ENCODE measurements at regions not wholly inside any gene's neighbourhood (a gene's known extent, or its start where the extent isn't known, plus 50 kb on each side); places are given as distances from the start of the nearest gene placed in this dataset.

DNA sequence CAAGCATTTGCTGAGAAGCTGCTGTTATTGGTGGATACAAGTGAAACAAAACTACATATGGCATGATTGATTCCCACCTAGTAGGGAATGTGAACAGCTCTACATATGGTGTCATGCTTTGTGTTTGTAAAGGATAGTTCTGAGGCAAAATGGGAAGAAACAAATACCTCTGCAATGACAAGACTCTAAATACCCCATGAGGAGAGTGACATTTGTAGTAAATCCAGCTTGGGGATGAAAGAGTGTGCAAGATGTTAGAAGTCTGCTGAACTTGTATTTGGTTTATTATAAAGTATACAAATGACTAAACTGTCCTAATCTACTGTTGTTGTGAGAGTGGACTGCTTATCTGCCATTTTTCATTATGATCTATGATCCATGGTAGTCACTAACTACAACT, 120.8 kb upstream of the HS3ST1 start:
- DNase-seq: no peak

DNA sequence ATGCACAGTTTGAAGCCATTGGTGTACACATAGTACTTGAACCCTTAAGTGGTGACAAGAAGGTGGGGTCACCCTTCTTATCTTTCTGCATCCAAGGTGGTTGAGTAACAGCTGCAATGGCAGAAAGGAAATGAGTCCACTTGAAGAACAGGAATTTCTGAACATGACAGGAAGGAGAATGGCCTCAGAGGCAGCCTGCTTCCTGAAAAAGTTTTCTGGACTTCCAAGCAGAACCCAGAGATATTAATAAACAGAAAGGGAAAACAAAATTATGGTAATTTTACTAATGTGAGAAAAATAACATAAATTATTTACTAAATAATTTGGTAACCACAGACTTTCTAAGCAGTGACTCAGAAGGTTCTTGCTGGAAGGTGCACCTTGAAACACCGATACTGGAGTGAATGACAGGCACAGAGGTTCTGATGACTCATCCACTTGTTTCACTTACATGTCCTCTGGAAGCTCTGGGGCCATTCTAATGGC, 119.9 kb upstream of the HS3ST1 start:
- DNase-seq: peak; percentile 3

DNA sequence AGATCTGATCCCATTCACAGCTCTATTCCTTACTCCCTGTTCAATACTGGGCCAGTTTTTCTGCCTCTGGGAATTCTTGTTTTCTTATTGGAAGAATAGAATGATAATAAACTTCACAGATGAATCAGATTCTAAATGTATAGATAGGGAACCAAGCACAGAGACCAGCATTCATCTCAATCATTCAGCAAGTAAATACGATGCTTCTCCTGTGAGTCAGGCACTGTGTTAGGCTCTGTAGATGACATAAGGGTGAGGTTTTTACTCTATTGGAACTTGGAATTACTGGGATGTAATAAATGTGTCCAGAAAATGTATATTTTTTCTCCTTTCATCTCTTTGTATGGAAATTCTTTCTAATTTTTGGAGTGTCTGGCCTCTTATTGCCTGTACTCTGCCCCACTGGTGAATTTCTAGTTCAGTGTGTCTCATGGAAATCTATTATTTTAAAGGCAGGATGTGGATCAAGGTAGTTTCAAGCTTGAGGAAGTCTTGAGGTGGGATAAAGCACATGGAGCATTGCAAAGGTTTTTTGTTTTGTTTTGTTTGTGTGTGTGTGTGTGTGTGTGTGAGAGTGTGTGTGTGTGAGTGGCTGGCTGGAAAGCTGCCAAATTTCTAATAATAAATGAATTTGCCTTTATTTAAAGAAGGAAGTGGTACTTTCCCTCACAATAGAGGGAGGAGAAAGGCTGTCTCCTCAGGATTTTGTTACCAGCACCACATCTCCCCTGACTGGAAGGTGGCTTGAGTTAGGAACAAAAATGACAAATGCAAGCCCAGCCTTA, 117.9 kb upstream of the HS3ST1 start:
- no peak for DNase-seq

DNA sequence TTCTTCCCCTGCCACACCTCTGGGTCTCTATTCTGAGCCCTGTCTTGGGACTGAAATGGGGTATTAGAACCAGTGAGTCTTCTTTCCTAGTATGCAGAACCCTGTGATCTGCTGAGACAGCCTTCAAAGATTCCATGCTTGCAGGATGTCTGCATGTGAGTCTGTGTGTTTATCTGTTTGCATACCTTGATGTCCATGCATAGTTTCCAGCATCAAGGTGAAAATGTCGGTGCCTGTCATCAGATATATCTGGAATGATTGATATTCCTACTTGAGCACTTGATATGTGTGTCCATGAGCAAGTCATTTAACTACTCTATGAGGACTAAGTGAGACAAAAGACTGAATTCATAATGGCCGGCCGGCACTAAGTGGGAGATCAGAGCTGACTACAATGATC, 117.0 kb upstream of the HS3ST1 start:
- no peak for DNase-seq

DNA sequence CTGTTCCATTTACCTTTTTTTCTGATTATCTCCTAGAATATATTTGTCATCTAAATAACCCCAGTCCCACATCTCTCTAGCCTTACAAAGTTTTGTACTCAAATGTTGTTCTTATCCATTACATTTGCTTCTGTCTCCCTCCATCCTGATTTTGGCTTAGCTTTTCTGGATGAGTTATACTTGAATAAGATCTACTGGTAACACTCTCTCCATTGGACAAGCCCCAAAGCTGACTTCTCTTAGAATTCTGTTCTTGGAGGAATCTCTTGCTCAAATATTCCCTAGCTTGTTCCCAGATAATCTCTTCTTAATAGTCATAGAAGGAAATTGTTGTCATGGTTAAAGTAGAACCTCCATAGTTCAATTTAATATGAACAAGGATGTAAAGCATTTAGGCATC, 115.5 kb upstream of the HS3ST1 start:
- DNase-seq: no peak

DNA sequence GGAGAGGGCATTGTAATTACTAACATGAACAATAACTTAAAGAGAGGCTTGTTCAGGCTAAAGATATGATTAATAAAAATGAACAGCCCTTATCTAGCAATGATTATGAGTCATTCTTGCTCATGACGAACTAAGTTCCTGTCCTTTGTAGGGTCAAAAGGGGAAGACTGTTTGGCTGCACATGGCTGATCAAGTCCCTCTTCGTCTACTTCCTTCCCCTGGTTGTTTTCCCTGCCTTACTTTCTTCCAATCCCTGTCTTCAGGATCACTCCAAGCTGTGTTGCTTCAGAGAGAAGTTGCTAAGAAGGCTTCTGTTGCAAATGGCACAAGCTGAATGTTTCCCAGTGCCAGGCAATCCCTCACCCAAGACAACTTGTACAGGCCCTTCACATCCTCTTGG, 115.0 kb upstream of the HS3ST1 start:
- DNase-seq: peak; percentile 21

DNA sequence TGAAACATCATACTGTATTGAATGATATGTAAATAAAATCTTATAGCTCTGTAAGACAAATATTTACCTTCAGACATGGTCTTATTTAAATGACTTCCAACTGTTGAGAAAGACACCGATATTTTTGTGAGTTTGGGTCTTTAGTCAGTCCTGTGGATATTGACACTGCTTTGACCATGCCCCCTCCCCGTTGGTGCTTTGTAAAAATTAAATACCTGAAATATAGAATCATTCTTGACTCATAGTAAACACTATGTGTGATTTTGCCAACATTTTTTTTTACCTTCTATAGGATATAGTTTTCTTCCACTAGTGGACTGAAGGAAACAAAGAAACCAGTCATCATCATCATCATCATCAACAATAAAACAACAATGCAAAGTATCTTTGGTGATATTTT, 114.3 kb upstream of the HS3ST1 start:
- DNase-seq: no peak

DNA sequence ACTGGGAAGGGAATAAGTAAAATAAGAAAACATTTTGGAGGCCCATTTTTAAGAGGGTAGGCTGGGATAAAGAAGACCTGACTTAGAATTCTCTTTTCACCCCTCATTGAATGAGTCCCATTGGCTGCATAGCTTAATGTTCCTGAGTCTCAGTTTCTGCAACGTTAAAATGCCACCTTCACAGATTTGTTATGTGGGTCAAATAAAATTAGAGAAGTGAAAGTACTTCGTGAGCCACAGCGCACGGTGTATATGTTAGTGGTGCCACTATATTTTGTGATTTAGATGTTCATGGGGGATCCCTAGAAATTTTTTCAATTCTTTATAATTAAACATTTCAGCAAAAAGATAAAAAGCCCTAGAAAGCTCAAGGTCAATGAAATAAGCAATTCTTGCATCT, 109.2 kb upstream of the HS3ST1 start:
- no peak for DNase-seq

DNA sequence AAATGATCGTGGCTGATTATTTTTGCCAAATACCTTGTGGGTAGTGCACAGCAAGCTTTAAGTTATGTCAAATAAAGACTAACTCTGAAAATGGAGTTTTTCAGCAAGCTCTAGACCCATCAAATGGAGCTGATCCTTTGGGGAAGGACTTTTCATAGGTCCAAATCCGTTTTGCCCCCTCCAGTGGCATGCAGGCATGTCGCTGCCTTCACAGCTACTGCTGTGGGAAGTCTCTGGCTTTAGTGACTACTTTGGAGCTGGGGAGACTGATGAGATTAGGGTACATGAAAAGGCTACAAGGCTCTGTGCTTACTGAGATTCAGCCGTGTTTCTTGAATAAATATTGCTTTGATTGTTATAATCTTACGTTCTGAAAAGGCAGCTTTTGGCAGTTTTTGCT, 106.6 kb upstream of the HS3ST1 start:
- DNase-seq: no peak

DNA sequence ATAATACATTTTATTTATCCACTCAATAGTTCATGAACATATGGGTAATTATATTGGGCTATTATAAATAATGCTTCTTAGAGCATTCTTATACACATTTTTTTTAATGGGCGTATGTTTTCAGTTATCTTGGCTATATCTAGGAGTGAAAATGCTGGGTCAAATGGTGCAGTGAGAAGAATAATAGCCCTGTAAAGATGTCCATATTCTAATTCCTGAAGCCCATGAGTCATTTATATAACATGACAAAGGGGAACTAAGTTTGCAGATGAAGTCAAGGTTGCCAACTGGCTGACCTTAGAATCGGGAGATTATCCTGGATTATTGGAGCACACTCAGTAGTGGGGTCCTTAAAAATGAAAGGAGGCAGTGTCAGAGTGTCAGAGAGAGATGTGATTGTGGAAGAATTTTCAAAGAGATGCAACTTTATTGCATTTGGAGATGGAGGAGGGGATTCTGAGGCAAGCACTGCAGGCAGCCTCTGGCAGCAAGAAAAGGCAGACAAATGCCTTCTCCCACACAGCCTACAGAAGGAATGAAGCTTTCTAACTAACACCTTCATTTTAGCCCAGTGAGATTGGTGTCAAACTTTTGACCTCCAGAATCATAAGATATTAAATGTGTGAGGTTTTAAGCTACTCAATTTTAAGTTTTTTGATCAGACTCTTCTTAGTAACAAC, 106.1 kb upstream of the HS3ST1 start:
- no peak for DNase-seq

DNA sequence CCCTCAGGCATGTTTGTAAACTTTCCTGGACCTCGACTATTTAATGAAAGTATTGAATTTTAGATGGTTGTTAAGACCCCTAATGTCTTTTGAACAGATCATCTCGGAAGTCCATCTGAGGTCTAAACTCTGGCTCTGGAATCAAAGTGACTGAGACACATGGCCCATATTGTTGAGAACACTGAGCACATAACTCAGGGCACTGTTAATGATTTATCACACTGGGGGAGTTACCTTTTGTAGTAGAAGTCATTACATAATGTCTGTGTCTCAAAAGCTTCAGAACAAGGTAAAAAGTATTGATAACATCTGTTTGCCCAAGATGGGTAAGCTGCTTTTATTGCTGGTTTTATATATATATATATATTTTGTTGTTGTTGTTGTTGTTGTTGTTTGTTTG, 103.4 kb upstream of the HS3ST1 start:
- DNase-seq: no peak

DNA sequence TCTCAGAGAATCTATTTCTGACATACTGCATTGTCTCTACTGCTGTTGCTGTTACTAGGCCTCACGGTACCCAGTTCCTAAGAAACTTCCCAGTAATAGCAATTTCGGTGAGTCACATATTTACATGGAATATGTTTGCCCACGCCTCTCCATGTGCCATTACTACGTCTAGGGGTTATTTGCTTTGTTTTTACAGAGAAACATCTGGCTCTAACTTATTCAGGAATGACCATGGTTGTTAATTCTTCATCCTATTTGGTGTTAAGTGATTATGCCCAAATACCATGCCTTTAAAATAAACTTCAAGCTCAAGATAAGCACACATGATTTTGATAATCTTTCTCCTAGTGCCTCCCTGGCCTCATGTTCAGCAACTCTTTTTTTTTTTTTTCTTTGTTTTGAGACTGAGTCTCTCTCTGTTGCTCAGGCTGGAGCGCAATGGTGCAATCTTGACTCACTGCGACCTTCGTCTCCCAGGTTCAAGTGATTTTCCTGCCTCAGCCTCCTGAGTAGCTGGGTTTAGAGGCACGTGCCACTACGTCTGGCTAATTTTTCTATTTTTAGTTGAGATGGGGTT, 101.0 kb upstream of the HS3ST1 start:
- DNase-seq: no peak

DNA sequence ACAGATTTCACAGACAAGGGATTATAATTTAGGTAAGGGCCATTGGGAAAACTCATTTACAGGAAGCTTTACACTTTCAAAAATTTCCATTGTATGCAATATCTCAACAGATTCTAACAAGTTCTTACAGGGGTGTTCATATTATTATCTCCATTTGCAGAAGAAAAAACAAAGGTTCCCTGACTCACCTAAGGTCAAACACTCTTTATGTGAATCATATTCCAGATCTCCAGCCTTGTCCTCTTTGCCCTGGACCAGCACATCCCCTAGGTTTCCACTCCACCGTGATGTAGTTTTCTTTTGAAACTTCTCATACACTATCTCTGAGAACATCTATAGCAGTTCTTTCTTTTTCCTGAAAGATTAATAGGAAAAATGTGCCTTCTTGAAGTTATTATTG, 96.4 kb upstream of the HS3ST1 start:
- DNase-seq: no peak

DNA sequence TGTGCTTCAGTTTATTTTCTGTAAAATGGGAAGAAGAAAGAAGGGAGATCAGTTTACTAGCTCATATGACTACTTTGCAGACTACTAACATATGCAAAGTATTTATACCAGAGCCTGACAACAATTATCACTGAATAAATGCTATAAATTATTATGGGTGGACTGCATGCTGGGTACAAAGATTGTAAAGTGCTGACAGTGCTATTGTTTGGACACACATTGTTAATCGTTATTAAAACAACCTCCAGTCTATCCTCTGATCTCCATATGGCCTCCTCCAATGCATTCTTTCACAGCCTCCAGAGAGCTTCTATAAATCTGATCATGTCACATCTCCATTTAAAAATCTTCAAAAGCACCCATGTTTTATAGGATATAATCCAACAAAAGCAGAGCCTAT, 90.1 kb upstream of the HS3ST1 start:
- no peak for DNase-seq

DNA sequence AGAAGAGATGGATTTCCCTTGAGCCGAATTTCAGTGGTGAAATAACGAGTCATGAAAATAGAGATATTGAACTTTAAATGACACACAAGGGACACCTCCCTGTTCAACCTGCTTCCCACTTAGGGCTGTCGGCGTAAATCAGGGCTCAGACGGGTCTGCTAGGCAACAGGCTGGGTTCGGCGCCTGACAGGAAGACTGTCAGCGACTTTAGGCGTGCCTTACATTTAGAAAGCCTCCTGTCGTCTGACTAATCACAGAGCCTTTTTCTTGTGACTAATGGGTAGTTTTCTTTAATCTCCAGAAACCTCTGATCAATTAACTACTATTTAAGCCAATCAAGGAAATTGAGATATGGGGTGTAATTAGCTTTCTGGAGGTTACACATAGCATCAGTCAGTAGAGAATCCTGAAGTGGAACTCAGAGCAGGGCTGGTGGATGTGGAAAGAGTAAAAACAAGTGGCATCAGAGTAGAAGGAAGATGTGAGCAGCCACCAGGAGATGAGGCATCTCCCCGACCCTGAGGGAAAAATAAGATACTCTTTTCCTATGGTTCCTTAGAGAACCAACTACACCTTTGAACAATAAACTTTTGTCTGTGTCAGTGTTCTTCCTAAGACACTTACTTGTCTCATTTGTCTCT, 86.2 kb upstream of the HS3ST1 start:
- DNase-seq: no peak

DNA sequence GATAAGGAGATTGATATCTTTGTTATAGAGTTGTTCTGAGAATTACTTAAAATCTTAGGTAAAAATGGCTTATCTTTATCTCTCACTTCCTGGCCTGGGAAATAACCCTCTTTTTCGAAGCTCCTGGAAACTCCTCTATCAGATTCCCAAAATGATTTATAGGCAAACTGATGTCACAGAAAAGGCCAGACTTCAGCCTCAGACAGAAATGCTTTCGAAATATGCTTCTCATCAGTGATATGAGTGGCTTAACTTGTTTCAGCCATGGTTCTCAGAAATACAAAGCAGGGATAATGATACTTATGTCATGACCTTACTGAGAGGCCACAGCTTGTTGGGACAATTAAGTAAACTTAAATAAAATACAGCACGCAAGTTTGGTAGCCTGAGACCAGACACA, 85.3 kb upstream of the HS3ST1 start:
- no peak for DNase-seq

DNA sequence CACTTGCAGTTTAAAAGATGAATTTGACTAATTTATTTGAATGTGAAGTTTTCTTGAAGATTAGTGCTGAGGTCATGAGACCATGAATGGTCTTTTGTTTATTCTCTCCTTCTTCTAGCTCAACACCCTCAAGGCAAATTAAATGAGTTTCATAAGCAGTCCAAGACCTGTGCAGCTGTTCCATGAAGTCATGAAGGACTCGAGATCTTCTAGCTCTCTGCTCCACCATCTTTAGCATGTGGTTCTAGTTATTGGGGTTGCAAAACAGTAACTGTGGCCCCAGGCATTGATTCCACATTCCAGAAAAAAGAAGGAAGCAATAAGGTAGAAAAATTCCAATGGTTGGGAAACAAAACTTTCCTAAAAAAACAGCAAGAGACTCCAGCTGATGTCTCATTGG, 84.2 kb upstream of the HS3ST1 start:
- DNase-seq: no peak

DNA sequence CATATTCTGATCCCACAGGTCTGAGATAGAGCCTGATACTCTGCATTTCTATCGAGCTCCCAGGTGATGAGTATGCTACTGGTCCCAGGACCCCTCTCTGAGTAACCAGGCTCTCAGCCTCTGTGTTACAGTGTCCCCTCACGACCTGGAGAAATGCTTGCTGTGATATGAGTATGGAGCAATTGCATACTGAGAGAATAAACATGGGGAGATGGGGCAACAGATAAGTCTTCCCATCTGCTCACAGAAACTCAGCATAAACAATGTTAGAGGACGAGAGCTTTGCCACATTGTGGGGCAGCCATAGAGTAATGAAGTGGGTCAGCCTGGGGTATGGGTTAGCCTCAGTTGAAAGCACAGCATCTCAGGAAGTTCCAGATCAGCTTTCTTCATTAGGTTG, 82.6 kb upstream of the HS3ST1 start:
- DNase-seq: no peak

DNA sequence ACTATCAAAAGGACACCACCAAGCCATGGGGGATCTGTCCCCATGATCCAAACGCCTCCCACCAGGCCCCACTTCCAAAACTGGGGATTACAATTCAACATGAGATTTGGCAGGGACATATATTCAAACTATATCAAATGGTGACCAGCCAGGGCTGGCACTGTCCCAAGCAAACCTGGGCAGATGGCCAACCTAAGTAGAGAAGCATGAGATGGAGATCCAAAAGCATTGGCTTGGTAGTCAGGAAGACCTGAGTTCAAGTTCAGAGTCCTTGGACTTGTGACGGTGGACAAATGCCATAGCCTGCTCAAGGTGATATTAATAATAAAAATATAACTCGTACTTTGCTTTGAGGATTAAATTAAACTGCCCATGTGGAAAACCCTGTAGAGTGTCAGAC, 79.2 kb upstream of the HS3ST1 start:
- no peak for DNase-seq

DNA sequence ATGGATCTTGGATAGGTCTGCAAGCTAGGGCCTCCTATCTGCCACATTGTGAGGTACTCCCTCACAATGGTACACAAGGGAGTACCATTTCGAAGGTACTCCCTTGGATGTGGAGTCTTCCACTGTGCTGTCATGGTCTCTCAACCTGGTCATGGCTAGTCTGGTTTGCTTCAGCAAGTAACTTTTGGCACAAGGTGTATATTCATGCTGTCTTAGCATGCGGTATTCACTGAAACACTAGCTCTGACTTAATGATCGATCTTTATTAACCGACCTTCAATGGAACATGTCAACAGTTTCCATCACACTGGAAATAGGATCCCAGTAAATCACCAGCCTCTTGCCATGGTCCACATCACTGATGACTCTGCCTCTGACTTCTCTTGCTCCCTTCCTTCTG, 77.5 kb upstream of the HS3ST1 start:
- DNase-seq: no peak

DNA sequence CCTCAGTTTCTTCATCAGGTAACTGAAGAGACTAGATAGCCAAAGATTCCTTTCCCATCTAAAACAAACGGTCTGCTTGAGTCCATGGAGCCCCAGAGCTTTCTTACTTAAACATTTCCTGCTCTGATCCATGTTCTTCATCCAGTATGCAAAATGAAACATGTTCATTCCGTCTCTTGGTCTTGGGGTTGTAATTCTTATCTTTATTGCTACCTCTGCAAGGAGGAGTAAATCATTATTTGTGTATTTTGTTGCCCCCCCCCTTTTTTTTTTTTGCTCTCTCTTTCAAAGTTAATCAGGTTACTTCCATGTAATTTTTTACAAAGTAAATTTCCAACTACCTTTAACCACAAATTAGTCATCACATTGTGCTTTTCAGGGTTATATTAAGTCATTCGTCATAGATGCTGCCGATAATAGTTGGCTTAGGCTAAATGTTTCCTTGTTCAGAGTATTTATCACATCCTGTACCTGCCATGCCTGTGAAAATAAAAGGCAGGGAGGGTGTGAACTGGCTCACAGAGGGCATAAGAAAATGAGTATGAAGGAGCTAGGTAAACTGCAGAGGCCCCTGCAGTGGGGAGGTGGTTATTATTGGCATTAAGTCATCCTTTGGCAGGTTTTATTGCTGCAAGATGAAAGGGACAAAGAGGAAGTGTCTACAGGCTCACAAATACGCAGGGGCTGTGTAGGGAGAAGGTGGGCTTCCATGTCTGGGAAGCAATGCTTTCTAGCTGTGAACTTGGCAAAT, 76.7 kb upstream of the HS3ST1 start:
- no peak for DNase-seq

DNA sequence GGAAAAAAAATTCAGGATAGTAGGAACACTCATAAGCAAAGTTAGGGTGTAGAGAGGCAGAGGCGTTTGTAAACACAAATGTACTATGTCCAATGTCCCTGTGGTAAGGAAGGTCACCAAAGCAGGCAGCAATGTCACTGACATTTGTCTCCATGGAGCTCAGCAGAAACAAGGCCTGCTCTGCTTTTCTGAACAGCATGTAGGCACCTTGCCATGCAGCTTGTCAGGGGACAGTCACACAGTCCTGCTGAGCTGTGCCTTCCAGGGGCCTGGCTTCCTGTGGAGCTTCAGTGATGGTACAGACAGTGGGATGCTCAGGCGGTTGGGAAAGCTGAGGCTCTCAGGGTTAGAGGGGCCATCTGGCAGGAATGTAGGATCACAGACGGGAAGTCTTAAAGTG, 74.5 kb upstream of the HS3ST1 start:
- DNase-seq: no peak

DNA sequence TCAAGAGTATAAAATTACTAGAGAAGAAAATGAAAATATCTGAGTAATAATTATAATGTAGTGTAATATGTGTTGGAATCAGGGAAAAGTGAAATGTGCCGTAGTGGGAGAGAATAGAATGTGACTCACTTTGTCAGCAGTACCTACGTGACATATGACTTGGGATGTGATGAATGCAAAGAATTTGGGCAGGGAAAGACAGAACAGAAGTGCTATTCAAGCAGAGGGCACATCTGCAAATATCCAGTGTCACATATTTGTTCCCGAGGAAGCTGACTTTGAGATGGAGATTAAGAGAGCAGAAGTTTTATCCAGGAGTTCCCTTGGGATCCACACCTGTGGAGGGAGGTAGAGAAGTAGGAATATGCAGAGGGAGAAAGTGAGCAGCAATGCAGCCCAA, 69.3 kb upstream of the HS3ST1 start:
- no peak for DNase-seq

All from OCI-M1 (cell line).